Activated gamma-delta T cell treated with Interleukin-2 at 50 U/mL for 16 hours (primary cell): ENCODE measurements at regions not wholly inside any gene's neighbourhood (a gene's known extent, or its start where the extent isn't known, plus 50 kb on each side); places are given as distances from the start of the nearest gene placed in this dataset.
"Not testable (repeated sequence)": the region's sequence is repeated elsewhere in the genome, so short reads cannot be mapped to it uniquely, and the experiment has no call there.

ENCODE experiments used
- DNase-seq: peaks from one replicate; pipeline ENCODE4 v3.0.0-alpha.2; 2020

- DNase-seq: no peak
Measured at GRCh38 chr2:225891771-225892170, 492.3 kb downstream of the NYAP2 start.

DNA sequence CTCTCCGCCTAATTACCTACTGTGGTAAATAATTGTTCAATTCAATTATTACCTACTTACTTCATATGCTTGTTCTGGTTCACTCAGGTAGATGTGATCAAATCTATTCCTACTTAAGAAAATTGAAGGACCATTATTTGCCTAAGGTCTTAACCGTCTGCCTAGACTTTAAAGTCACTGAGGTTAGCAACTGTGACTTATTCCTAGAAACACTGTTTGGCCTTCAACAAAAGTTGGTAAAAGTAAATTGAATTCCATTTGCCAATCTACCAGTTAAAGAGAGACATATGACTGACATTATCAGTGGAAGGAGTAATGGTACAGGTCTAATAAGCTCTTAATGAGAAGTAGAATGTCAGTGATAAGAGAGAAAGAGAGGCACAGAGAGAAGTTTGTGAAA, 491.5 kb downstream of the NYAP2 start:
- DNase-seq: no peak

DNA sequence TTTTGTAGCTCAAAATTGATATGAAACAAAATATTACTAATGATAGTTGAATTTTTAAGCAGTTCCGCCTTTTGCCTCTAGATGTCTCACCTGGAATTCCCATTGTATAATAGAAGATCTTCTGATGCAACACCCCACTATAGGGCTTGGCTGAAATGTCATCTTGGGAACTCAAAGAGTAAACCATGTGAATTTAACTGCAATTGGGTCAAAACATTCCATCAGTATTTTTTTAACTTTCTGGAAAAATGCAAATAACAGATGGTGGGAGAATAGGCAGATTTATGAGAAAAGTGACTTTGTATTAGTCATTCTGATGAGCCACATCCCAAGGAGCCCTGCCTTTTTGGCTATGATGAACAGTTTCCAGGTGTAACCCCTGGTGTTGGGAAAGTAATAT, 489.9 kb downstream of the NYAP2 start:
- no peak for DNase-seq

DNA sequence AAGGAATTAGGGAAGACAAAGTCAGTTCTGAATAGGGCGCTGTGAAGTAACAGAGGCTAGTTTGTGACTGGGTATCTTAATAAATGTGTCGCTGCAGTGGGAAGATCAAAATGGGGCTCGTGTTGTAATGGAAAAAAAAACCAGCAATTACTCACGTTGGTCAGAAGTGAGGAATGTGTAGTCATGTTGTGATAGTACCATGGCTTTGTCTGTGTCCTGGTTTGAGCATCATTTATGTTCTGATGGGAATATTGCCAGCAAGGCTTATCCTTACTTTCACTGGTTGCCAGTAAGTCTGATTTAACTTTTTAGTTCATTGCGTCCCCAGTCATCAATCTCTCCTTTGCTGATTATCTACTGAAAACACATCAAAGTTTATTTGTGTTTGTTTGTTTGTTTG, 467.6 kb downstream of the NYAP2 start:
- DNase-seq: no peak

DNA sequence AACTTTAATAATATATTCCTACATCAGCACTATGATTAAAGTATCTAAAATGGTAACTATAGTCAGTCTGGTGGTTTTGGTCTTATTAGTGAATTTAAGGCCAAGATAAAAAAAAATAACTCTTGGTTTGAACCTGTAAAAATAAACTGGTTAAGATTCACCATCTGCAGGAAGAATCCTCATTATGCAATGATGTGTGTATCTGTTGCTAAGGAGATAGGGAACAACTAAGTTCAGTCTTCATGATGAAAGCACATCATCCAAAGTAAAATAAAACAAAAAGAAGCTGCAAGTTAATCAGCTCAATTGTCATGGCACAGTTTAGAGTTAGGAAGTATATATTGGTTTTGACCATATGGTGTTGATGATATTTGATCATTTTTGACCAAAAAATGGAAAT, 466.0 kb downstream of the NYAP2 start:
- no peak for DNase-seq

DNA sequence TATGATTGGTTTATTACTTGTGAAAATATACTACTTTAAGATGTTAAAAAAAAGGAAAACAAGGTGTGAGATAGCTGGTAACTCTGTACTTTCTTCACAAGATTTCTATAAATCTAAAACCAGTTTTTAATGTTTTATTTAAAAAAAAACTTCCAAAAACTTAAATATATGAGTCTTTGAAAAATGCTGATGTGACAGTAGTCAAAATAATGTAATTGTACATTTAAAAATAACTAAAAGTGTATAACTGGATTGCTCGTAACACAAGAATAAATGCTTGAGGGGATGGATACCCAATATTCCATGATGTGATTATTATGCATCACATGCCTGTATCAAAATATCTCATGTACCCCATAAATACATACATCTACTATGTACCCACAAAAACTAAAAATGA, 464.9 kb downstream of the NYAP2 start:
- DNase-seq: no peak

GRCh38 chr2:225842939-225843338, 443.4 kb downstream of the NYAP2 start:
- DNase-seq: no peak

DNA sequence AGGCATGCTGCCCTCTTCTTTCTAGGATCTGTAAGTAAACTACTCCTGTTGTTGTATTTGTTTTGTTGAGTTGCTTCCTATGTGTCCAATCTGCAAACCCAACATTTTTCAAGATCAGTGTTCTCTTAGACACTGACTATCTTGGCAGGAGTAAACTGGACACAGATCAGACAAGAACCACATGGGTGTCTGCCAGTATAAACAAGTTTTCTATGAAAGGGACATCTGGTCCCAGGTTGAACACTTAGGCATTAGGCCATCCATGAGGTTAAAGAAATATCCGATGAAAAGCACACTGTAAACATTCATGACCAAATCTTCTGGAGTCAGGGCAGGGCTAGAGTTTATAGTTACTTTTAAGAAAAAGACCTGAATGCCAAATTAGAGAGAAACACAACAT, 441.8 kb downstream of the NYAP2 start:
- DNase-seq: no peak

GRCh38 chr2:225837328-225837727, 437.8 kb downstream of the NYAP2 start:
- DNase-seq: no peak

- DNase-seq: no peak
Measured at GRCh38 chr2:225824748-225825449, 425.4 kb downstream of the NYAP2 start.

DNA sequence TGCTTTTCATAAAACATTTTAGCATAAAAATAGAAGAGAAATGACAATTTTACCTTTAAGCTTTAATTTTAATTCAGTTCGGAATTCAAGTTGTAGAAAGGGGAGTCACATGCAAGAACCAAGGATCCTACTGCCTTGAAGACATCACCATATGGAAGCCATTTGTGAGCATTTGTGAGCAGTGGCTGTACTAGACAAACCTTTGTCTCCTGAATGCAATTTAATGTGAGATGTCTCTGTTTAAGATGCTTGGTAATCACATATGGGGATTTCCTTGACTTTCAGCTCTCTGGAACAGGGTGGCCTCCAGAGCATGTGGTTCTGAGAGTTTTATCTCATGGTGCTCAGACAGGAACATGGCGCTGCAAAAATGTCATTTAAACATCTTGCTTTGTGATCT, 421.8 kb downstream of the NYAP2 start:
- DNase-seq: no peak

GRCh38 chr2:225820826-225821225, 421.3 kb downstream of the NYAP2 start:
- DNase-seq: no peak

GRCh38 chr2:225814554-225814953, 415.0 kb downstream of the NYAP2 start:
- no peak for DNase-seq

DNA sequence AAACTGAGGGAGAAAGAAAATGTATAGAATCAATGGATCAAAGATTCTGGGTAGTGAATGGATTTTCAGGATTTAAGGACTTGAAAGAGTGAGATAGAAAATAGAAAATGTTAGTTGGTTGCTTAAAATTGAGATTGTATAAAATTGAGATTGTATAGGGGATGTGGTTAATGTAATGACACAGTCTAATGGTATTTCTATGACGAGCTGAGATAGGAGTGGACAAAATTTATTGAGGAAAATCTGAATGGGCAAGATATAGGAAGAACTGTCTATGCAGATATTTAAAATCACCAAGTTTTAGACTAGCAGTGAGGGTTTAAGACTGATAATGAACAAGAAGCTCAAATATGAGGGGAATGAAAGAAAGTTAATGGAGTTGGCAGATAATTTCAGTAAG, 406.6 kb downstream of the NYAP2 start:
- DNase-seq: no peak

DNA sequence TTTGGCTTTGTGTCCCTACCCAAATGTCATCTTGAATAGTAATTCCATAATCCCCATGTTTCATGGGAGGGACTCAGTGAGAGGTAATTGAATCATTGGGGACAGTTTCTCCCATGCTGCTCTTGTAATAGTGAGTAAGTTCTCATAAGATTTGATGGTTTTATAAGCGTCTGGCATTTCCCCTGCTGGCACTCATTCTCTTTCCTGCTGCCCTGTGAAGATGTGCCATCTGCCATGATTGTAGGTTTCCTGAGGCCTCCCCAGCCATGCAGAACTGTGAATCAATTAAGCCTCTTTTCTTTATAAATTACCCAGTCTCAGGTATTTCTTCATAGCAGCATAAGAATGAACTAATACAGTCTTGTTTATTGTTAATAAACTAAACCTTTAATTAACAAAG, 402.6 kb downstream of the NYAP2 start:
- DNase-seq: not testable (repeated sequence)

DNA sequence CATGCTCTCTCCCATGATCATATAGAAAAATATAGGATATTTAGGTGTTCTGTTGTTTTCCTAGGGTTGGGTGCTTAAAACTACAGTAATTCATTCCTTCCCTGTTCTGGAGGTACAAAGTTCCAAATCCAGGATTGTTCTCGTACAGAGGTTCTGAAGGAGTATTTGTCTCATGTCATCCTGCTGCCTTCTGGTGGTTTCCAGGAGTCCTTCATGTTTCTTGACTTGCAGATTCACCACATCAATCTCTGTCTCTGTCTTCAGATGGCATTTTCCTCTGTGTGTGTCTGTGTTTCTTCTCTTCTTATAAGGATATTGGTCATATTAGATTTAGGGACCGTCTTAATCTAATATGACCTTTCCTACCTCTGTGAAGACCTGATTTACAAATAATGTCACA, 397.9 kb downstream of the NYAP2 start:
- DNase-seq: no peak

DNA sequence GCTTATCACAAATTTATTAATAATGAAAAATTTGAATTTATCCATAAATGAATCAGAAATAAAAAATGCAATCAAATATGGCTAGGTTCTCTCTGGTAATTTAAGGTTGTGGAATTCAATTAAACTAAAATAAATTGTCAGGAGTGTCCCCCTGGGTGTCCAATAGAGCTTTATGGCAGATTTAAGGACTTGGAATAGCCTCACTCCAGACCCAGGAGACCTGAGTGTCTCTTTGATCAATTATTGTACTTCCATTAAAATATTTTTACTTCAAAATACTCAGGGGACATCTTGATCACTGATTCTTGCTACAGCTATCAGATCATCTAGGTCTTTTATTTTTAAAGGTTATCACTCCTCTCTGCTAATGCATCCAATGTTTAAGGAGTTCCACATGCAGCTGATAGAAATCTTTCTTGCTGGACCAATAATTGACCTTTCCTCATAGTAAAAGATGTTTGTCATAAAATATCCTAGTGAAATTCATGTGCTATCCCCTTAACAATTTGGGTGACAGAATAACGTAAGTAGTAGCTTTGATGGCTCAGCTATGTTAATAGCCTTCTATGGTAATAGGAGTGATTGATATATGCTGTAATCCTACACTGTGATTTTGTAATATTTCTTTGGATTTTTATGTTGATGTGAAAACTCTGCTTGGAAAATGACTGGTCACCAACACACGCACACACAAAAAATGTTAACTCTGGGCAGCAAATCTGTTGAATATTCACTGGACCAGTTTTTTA, 395.3 kb downstream of the NYAP2 start:
- DNase-seq: no peak

GRCh38 chr2:225793736-225794550, 394.4 kb downstream of the NYAP2 start:
- no peak for DNase-seq

GRCh38 chr2:225788571-225789094, 389.1 kb downstream of the NYAP2 start:
- DNase-seq: no peak

DNA sequence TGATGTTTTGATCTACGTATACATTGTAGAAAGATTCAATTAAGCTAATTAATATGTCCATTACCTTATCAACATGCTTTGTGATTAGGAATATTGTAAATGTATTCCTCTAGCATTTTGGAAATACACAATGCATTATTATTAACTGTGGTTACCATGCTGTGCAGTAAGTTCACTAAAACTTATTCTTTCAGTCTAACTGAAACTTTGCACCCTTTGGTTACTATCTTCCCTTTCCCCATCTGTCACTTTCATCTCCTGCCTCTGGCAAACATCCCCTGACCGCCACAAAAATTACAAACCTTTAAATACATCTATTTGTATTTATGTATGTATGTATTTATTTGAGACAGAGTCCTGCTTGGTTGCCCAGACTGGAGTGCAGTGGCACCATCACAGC, 388.0 kb downstream of the NYAP2 start:
- no peak for DNase-seq

GRCh38 chr2:225781991-225782390, 382.5 kb downstream of the NYAP2 start:
- DNase-seq: no peak

GRCh38 chr2:225781145-225781544, 381.6 kb downstream of the NYAP2 start:
- DNase-seq: no peak

GRCh38 chr2:225779829-225780228, 380.3 kb downstream of the NYAP2 start:
- DNase-seq: no peak

DNA sequence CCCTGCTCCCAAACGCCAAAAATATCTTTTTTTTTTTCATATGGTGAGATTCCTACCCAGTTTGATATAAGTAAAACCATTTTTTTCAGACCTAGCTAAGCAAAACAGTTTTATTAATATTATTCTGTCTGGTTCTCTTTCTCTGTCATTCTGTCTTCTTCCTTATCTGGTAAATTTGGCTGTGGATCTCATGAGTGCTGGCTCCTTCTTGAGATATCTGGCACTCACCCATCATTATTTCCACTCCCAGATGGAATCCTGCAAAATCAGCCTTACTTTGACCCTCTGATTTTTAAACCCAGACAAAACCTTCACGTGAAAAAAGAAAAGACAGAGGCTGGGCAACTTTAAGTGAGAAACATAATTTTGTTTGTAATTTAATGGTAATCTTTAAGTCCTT, 373.6 kb downstream of the NYAP2 start:
- no peak for DNase-seq
